Adipocyte (in vitro differentiated cells): ENCODE measurements at regions not wholly inside any gene's neighbourhood (a gene's known extent, or its start where the extent isn't known, plus 50 kb on each side); places are given as distances from the start of the nearest gene placed in this dataset.

ENCODE experiments used
- DNase-seq: peaks from one replicate; pipeline ENCODE4 v3.0.0-alpha.2; 2015; ENCODE audit warnings: low read depth
- H3K27me3 ChIP-seq: replicated peaks from 2 replicates; pipeline ENCODE4 v1.7.0; 2013; ENCODE audit warnings: mild to moderate bottlenecking, low read length, moderate library complexity; ENCODE audit not compliant: control insufficient read depth, insufficient read depth
- H3K36me3 ChIP-seq: 2 replicates; pipeline ENCODE4 v1.7.0; 2013; ENCODE audit warnings: low read length, mild to moderate bottlenecking, moderate library complexity; ENCODE audit not compliant: control insufficient read depth, insufficient read depth, severe bottlenecking
- H3K4me1 ChIP-seq: 2 replicates; pipeline ENCODE4 v1.7.0; 2013; ENCODE audit warnings: mild to moderate bottlenecking, low read length, moderate library complexity; ENCODE audit not compliant: control insufficient read depth, insufficient read depth
- H3K4me3 ChIP-seq: 2 replicates; pipeline ENCODE4 v1.7.0; 2013; ENCODE audit warnings: mild to moderate bottlenecking, low read length, moderate library complexity
- H3K9ac ChIP-seq: 2 replicates; pipeline ENCODE4 v1.7.0; 2013; ENCODE audit warnings: mild to moderate bottlenecking, low read length, moderate library complexity
- H3K9me3 ChIP-seq: 2 replicates; pipeline ENCODE4 v1.7.0; 2013; ENCODE audit warnings: mild to moderate bottlenecking, low read length, moderate library complexity; ENCODE audit not compliant: control insufficient read depth

- Histone ChIP-seq H3K9me3 (no peaks in the 10 kb centered on the region), H3K4me3 (no peak overlapping the region), H3K9ac (no peak overlapping the region), H3K27me3 (no peaks in the 10 kb centered on the region), H3K36me3 (no peaks in the 10 kb centered on the region), H3K4me1 (peaks cover 3% of the 10 kb centered on the region)
- no peak for DNase-seq
Measured at GRCh38 chr15:97237160-97237559, 723.3 kb upstream of the ARRDC4 start.

DNA sequence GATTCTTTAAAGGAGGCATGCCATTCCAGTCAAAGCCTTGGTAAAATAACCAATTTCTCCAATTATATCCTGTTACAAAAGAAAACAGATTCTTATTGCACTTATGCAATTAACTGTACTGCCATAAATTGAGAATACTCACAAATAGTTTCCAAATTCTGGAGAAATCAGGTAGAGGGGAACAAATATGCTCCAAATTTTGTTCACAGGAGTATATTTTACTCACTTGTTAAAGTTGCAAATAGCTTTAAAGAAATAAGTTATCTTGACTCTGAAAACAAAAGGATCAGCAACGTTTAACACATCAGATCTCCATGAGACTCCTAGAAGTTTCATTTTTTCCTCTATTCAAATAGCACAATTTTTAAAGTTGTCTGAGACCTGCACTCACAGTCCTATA lies 712.1 kb upstream of the ARRDC4 start:
- H3K4me3 ChIP-seq: no peak overlapping the region
- no peaks in the 10 kb centered on the region for H3K36me3 ChIP-seq
- DNase-seq: no peak
- H3K4me1 ChIP-seq: no peaks in the 10 kb centered on the region
- no peaks in the 10 kb centered on the region for H3K9me3 ChIP-seq
- H3K9ac ChIP-seq: no peak overlapping the region
- H3K27me3 ChIP-seq: no peaks in the 10 kb centered on the region

DNA sequence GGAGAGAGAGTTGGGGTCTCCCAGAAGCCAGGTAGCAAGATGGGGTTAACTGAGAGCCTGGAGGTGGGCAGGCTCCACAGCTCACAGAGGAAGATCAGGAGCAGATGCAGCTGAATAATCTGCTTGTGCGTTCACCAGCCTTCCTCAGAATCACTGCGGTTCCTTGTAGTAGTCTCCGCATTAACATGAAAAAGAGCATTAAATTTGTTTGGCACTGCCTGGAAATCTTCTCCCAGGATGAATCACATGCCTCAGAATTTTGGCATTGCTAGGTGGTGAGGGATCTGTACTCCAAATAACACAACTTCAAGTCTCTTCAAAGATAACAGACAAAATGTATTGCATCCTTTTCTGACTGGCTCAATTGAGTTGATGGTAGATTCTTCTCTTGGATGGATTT lies 700.6 kb upstream of the ARRDC4 start:
- Histone ChIP-seq H3K36me3 (no peaks in the 10 kb centered on the region), H3K4me1 (peaks cover 3% of the 10 kb centered on the region), H3K9ac (no peak overlapping the region), H3K4me3 (no peak overlapping the region), H3K9me3 (no peaks in the 10 kb centered on the region), H3K27me3 (no peaks in the 10 kb centered on the region)
- no peak for DNase-seq

- no peaks in the 10 kb centered on the region for H3K9me3 ChIP-seq
- no peaks in the 10 kb centered on the region for H3K27me3 ChIP-seq
- H3K4me1 ChIP-seq: no peaks in the 10 kb centered on the region
- no peak overlapping the region for H3K9ac ChIP-seq
- no peaks in the 10 kb centered on the region for H3K36me3 ChIP-seq
- H3K4me3 ChIP-seq: no peak overlapping the region
- no peak for DNase-seq
Measured at GRCh38 chr15:97301166-97301565, 659.3 kb upstream of the ARRDC4 start.

GRCh38 chr15:97316362-97316761 lies 644.1 kb upstream of the ARRDC4 start:
- Histone ChIP-seq H3K9ac (no peak overlapping the region), H3K27me3 (no peaks in the 10 kb centered on the region), H3K36me3 (no peaks in the 10 kb centered on the region), H3K9me3 (peaks cover 4% of the 10 kb centered on the region), H3K4me1 (no peaks in the 10 kb centered on the region), H3K4me3 (no peak overlapping the region)
- no peak for DNase-seq

DNA sequence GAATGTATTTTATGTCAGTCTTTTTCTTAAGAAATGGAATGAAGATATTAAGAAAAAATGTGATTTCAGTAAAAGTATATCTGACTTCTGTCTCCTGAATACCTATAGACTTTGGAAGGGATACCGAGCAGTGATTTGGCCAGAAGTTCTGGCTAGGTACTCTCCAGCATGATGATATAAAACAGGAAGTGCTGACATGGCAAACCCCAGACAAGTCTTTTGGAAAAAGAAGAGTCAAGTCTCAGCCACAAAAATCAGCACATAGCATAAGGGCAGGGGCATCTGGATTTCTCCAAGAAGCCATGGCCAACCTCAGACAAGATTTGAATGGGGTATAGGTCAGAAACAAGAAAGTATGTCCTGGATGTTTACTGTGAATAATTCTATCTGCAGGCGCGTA lies 643.3 kb upstream of the ARRDC4 start:
- Histone ChIP-seq H3K4me3 (no peak overlapping the region), H3K4me1 (no peaks in the 10 kb centered on the region), H3K36me3 (no peaks in the 10 kb centered on the region), H3K9ac (no peak overlapping the region), H3K27me3 (no peaks in the 10 kb centered on the region), H3K9me3 (peaks cover 4% of the 10 kb centered on the region)
- no peak for DNase-seq

- Histone ChIP-seq H3K9me3 (peaks cover 4% of the 10 kb centered on the region), H3K4me3 (no peak overlapping the region), H3K36me3 (no peaks in the 10 kb centered on the region), H3K27me3 (no peaks in the 10 kb centered on the region), H3K4me1 (no peaks in the 10 kb centered on the region), H3K9ac (no peak overlapping the region)
- no peak for DNase-seq
Measured at GRCh38 chr15:97319291-97319690, 641.2 kb upstream of the ARRDC4 start.

- no peaks in the 10 kb centered on the region for H3K27me3 ChIP-seq
- no peak overlapping the region for H3K4me3 ChIP-seq
- no peak for DNase-seq
- no peaks in the 10 kb centered on the region for H3K4me1 ChIP-seq
- no peak overlapping the region for H3K9ac ChIP-seq
- peaks cover 25% of the 10 kb centered on the region for H3K9me3 ChIP-seq
- H3K36me3 ChIP-seq: no peaks in the 10 kb centered on the region
Measured at GRCh38 chr15:97346221-97346620, 614.3 kb upstream of the ARRDC4 start.

DNA sequence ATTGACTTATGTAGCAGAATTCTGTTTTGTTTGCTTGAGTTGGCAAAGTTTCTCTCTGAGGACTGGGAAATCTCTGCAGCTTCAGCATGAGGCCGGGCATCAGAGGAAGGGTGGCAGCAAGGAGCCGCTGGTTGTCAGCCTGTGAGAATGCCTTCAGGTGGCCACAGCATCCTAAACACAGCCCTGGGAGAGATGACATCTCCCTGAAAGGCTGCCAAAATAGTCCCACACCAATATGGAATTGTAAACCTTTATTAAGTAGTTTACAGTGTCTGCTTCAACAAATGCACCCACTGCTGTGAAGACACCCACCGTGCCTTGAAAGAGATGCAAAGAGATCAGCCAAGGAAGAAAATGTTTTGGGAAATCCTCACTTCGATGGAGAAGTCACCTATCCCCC lies 609.7 kb upstream of the ARRDC4 start:
- Histone ChIP-seq H3K4me1 (no peaks in the 10 kb centered on the region), H3K9me3 (peaks cover 20% of the 10 kb centered on the region)

DNA sequence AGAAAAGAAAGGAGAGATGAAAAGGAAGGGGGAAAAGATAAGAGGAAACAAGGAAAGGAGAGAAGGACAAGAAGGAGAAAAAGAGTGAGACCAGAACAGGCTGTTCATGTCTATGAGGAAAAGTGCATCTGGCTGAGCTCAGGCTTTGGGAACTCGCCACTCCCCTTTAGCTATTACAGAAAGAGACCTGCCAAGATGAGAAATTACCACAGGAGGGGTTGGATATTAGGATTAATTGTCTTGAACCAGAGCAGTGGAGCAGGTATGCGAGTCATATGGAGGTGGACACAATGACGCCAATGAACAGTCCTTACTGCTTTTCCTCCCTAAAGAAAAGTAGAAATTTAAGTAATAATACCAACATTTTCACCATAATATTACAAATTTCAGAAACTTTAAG lies 577.0 kb upstream of the ARRDC4 start:
- Histone ChIP-seq H3K36me3 (no peaks in the 10 kb centered on the region), H3K4me3 (no peak overlapping the region), H3K27me3 (no peaks in the 10 kb centered on the region), H3K9me3 (peaks cover 8% of the 10 kb centered on the region), H3K4me1 (no peaks in the 10 kb centered on the region), H3K9ac (no peak overlapping the region)
- DNase-seq: no peak

More for the DNA sequence above, 609.7 kb upstream of the ARRDC4 start:
- Histone ChIP-seq H3K36me3 (no peaks in the 10 kb centered on the region), H3K27me3 (no peaks in the 10 kb centered on the region), H3K4me3 (no peak overlapping the region), H3K9ac (no peak overlapping the region)
- DNase-seq: no peak

GRCh38 chr15:97386940-97387339 lies 573.6 kb upstream of the ARRDC4 start:
- no peak for DNase-seq
- no peak overlapping the region for H3K9ac ChIP-seq
- H3K9me3 ChIP-seq: peaks cover 8% of the 10 kb centered on the region
- H3K27me3 ChIP-seq: no peaks in the 10 kb centered on the region
- no peaks in the 10 kb centered on the region for H3K36me3 ChIP-seq
- H3K4me3 ChIP-seq: no peak overlapping the region
- no peaks in the 10 kb centered on the region for H3K4me1 ChIP-seq

DNA sequence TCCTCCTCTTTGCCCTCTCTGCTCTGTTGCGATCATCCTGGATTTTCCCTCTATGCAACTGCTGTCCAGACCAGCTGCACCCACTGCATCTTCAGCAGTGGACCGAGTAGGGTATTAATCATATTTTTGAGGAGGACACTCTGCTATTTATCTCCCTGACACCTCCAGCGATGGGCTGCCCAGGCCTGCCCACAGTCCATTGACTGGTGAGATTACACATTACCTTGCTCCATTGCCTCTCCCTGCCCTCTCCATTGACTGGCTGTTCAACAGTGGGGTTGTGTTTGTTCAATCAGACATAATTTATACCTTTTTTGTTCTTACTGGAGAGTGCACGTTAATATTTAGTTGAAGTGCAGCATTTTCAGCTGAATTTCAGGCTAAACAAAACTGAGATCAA lies 559.3 kb upstream of the ARRDC4 start:
- Histone ChIP-seq H3K9ac (no peak overlapping the region), H3K27me3 (no peaks in the 10 kb centered on the region), H3K9me3 (no peaks in the 10 kb centered on the region), H3K36me3 (no peaks in the 10 kb centered on the region), H3K4me1 (no peaks in the 10 kb centered on the region), H3K4me3 (no peak overlapping the region)
- no peak for DNase-seq
